CD1c-positive myeloid dendritic cell (primary cell): ENCODE measurements at regions not wholly inside any gene's neighbourhood (a gene's known extent, or its start where the extent isn't known, plus 50 kb on each side); places are given as distances from the start of the nearest gene placed in this dataset.

ENCODE experiments used
- DNase-seq: peaks from one replicate; pipeline ENCODE4 v3.0.0-alpha.2; 2016; ENCODE audit errors: extremely low spot score

GRCh38 chr2:13010283-13010682 is 293.5 kb downstream of the TRIB2 start:
- DNase-seq: no peak

- DNase-seq: no peak
These were observed 298.0 kb downstream of the TRIB2 start for GRCh38 chr2:13014783-13015182.

- no peak for DNase-seq
These were observed 299.0 kb downstream of the TRIB2 start for GRCh38 chr2:13015532-13016320.

GRCh38 chr2:13018490-13018889 is 301.8 kb downstream of the TRIB2 start:
- no peak for DNase-seq

GRCh38 chr2:13019781-13020180 is 303.0 kb downstream of the TRIB2 start:
- DNase-seq: no peak

- DNase-seq: no peak
These were observed 303.7 kb downstream of the TRIB2 start for GRCh38 chr2:13020469-13020868.

- DNase-seq: no peak
These were observed 304.8 kb downstream of the TRIB2 start for GRCh38 chr2:13021470-13021957.

GRCh38 chr2:13030606-13031005 is 313.9 kb downstream of the TRIB2 start:
- DNase-seq: no peak

- DNase-seq: no peak
These were observed 318.1 kb downstream of the TRIB2 start for GRCh38 chr2:13034861-13035260.

GRCh38 chr2:13035866-13036265 is 319.1 kb downstream of the TRIB2 start:
- no peak for DNase-seq

- DNase-seq: no peak
These were observed 323.3 kb downstream of the TRIB2 start for GRCh38 chr2:13040043-13040442.

GRCh38 chr2:13046557-13047165 is 329.9 kb downstream of the TRIB2 start:
- DNase-seq: no peak

GRCh38 chr2:13050764-13051163 is 334.0 kb downstream of the TRIB2 start:
- DNase-seq: no peak

- DNase-seq: no peak
These were observed 335.8 kb downstream of the TRIB2 start for GRCh38 chr2:13052547-13052946.

GRCh38 chr2:13056259-13056843 is 339.6 kb downstream of the TRIB2 start:
- no peak for DNase-seq

GRCh38 chr2:13057671-13058070 is 340.9 kb downstream of the TRIB2 start:
- DNase-seq: no peak

- DNase-seq: no peak
These were observed 349.9 kb downstream of the TRIB2 start for GRCh38 chr2:13066676-13067075.

- DNase-seq: no peak
These were observed 350.8 kb downstream of the TRIB2 start for GRCh38 chr2:13067508-13067907.

GRCh38 chr2:13089971-13090370 is 373.2 kb downstream of the TRIB2 start:
- DNase-seq: no peak

GRCh38 chr2:13091455-13091854 is 374.7 kb downstream of the TRIB2 start:
- no peak for DNase-seq

GRCh38 chr2:13091861-13092378 is 375.2 kb downstream of the TRIB2 start:
- no peak for DNase-seq

- DNase-seq: no peak
These were observed 376.8 kb downstream of the TRIB2 start for GRCh38 chr2:13093416-13093991.
